SK-N-SH (cell line): ENCODE measurements at regions not wholly inside any gene's neighbourhood (a gene's known extent, or its start where the extent isn't known, plus 50 kb on each side); places are given as distances from the start of the nearest gene placed in this dataset.

Experiments used
- CTCF ChIA-PET: fragments of 300-600, 350-600 bp; formaldehyde crosslinking; extraction: SDS; loops from one replicate; lab custom pipeline; 2021; lab: Yijun Ruan, JAX
- POLR2A ChIA-PET: fragments of 350-600 bp; sonication (Branson Sonifier 250); formaldehyde crosslinking; extraction: SDS; loops from one replicate; lab custom pipeline; 2020; ENCODE audit warnings: antibody characterized with exemption, inconsistent platforms; lab: Yijun Ruan, JAX
- DNase-seq: peaks from one replicate; pipeline ENCODE4 v3.0.0; 2012
- H2AFZ ChIP-seq: fragments of 200-600 bp; sonication (generic); 2 replicates; pipeline ENCODE4 v1.8.1; 2016; ENCODE audit warnings: antibody characterized with exemption, mild to moderate bottlenecking, low read depth
- H3F3A ChIP-seq: fragments of 200-600 bp; sonication (generic); replicated peaks from 2 replicates; pipeline ENCODE3; 2016; ENCODE audit warnings: antibody characterized with exemption, mild to moderate bottlenecking; ENCODE audit not compliant: insufficient read depth
- H3K27ac ChIP-seq, 2 experiments: fragments of 200-500 bp in 1 of 2; fragments of 200-600 bp in 1 of 2; sonication (Bioruptor generic) in 1 of 2; sonication (generic), shearing (Covaris generic) in 1 of 2; 2 replicates each; pipeline versions ENCODE4 v1.5.1 to v1.6.1; 2014 to 2016; ENCODE audit warnings: low read depth in 2 of 2, inconsistent platforms in 1 of 2, low read length in 1 of 2, mild to moderate bottlenecking in 1 of 2, mixed read lengths in 1 of 2
- H3K27me3 ChIP-seq: fragments of 200-600 bp; sonication (generic), shearing (Covaris generic); 2 replicates; pipeline ENCODE4 v1.6.1; 2016; ENCODE audit warnings: mixed run types; ENCODE audit not compliant: insufficient read depth
- H3K36me3 ChIP-seq, 2 experiments: fragments of 200-500 bp in 1 of 2; fragments of 200-600 bp in 1 of 2; sonication (Bioruptor generic) in 1 of 2; sonication (generic) in 1 of 2; replicated peaks in 1 of 2; 2 replicates each; pipeline versions ENCODE3 to v1.5.1; 2014 to 2016; ENCODE audit warnings: low read length in 1 of 2, mild to moderate bottlenecking in 1 of 2; ENCODE audit not compliant: insufficient read depth in 2 of 2, control insufficient read depth in 1 of 2
- H3K4me1 ChIP-seq, 2 experiments: fragments of 200-500 bp in 1 of 2; fragments of 200-600 bp in 1 of 2; sonication (Bioruptor generic) in 1 of 2; sonication (generic), shearing (Covaris generic) in 1 of 2; 2 replicates each; pipeline versions ENCODE4 v1.5.1 to v1.6.1; 2014 to 2016; ENCODE audit warnings: low read depth in 1 of 2, low read length in 1 of 2, mixed run types in 1 of 2; ENCODE audit not compliant: insufficient read depth in 2 of 2, control insufficient read depth in 1 of 2
- H3K4me2 ChIP-seq: fragments of 200-600 bp; sonication (generic), shearing (Covaris generic); 2 replicates; pipeline ENCODE4 v1.6.1; 2017; ENCODE audit warnings: mixed run types
- H3K4me3 ChIP-seq, 2 experiments: fragments of 200-500 bp in 1 of 2; fragments of 200-600 bp in 1 of 2; sonication (Bioruptor generic) in 1 of 2; sonication (generic), shearing (Covaris generic) in 1 of 2; 2 replicates each; pipeline versions ENCODE4 v1.5.1 to v1.8.1; 2014 to 2016; ENCODE audit warnings: low read depth in 2 of 2, inconsistent platforms in 1 of 2, low read length in 1 of 2, mild to moderate bottlenecking in 1 of 2, mixed read lengths in 1 of 2, moderate library complexity in 1 of 2
- H3K79me2 ChIP-seq: fragments of 200-600 bp; sonication (generic); 2 replicates; pipeline ENCODE4 v1.8.1; 2017; ENCODE audit warnings: mild to moderate bottlenecking; ENCODE audit not compliant: insufficient read depth
- H3K9ac ChIP-seq: fragments of 200-600 bp; sonication (generic); 2 replicates; pipeline ENCODE4 v1.6.1; 2017; ENCODE audit warnings: mixed run types
- H3K9me2 ChIP-seq: fragments of 200-600 bp; sonication (generic); 2 replicates; pipeline ENCODE4 v1.6.1; 2017; ENCODE audit warnings: mixed run types
- H3K9me3 ChIP-seq: fragments of 200-600 bp; sonication (generic); 2 replicates; pipeline ENCODE4 v1.6.1; 2017; ENCODE audit warnings: mixed run types, mild to moderate bottlenecking, moderate library complexity
- H4K20me1 ChIP-seq: fragments of 200-600 bp; sonication (generic); 2 replicates; pipeline ENCODE4 v1.6.1; 2017; ENCODE audit warnings: mild to moderate bottlenecking, mixed run types; ENCODE audit not compliant: insufficient read depth
- EP300 ChIP-seq, 2 experiments: IDR thresholded peaks; 2 replicates each; pipeline versions ENCODE4 v1.4.0 to v1.6.1; 2012; ENCODE audit warnings: borderline replicate concordance in 1 of 2, low read depth in 1 of 2, low read length in 1 of 2
- EZH2phosphoT487 ChIP-seq: fragments of 200-600 bp; sonication (generic); IDR thresholded peaks from 2 replicates; pipeline ENCODE4 v1.6.1; 2017; ENCODE audit warnings: low read depth, mixed run types, mild to moderate bottlenecking, antibody characterized with exemption, moderate library complexity, borderline replicate concordance
- FOXJ3 ChIP-seq: sonication (generic); formaldehyde crosslinking; IDR thresholded peaks from 2 replicates; pipeline ENCODE4 v1.5.1; 2020; ENCODE audit warnings: mild to moderate bottlenecking, missing genetic modification reagents
- FOXM1 ChIP-seq: IDR thresholded peaks from 2 replicates; pipeline ENCODE4 v1.4.0; 2012; ENCODE audit warnings: low read depth, mild to moderate bottlenecking
- GATA2 ChIP-seq: sonication (generic); formaldehyde crosslinking; IDR thresholded peaks from 2 replicates; pipeline ENCODE4 v1.5.0; 2020; ENCODE audit warnings: mild to moderate bottlenecking, missing genetic modification reagents
- IRF3 ChIP-seq: fragments of 150-350 bp; IDR thresholded peaks from 2 replicates; pipeline ENCODE4 v1.6.1; 2016; ENCODE audit warnings: mild to moderate bottlenecking, low read depth, low read length
- MXI1 ChIP-seq: IDR thresholded peaks from 2 replicates; pipeline ENCODE4 v1.6.1; 2012; ENCODE audit warnings: mild to moderate bottlenecking, low read depth, low read length, improper control_type of control experiment
- NFIC ChIP-seq: IDR thresholded peaks from 2 replicates; pipeline ENCODE4 v1.4.0; 2012; ENCODE audit warnings: borderline replicate concordance
- NRF1 ChIP-seq: IDR thresholded peaks from 2 replicates; pipeline ENCODE4 v1.6.1; 2012; ENCODE audit warnings: low read depth, mild to moderate bottlenecking, low read length
- PBX3 ChIP-seq: IDR thresholded peaks from 2 replicates; pipeline ENCODE4; 2012
- RAD21 ChIP-seq: IDR thresholded peaks from 2 replicates; pipeline ENCODE4 v1.6.1; 2012; ENCODE audit warnings: mild to moderate bottlenecking, low read length
- REST ChIP-seq: IDR thresholded peaks from 2 replicates; pipeline ENCODE4 v1.6.1; 2012; ENCODE audit warnings: mild to moderate bottlenecking, low read depth, low read length, moderate library complexity
- RXRA ChIP-seq: IDR thresholded peaks from 2 replicates; pipeline ENCODE4 v1.4.0; 2012; ENCODE audit warnings: low read depth, mild to moderate bottlenecking, borderline replicate concordance
- SIN3A ChIP-seq: IDR thresholded peaks from 2 replicates; pipeline ENCODE4 v1.6.1; 2012; ENCODE audit warnings: low read depth, mild to moderate bottlenecking, low read length, moderate library complexity, borderline replicate concordance
- TAF1 ChIP-seq: IDR thresholded peaks from 2 replicates; pipeline ENCODE4 v1.6.1; 2012; ENCODE audit warnings: low read depth, mild to moderate bottlenecking, low read length, moderate library complexity, borderline replicate concordance
- TCF12 ChIP-seq: IDR thresholded peaks from 2 replicates; pipeline ENCODE4 v1.4.0; 2012
- TEAD4 ChIP-seq: IDR thresholded peaks from 2 replicates; pipeline ENCODE4 v1.4.0; 2012; ENCODE audit warnings: mild to moderate bottlenecking, borderline replicate concordance; ENCODE audit not compliant: insufficient read depth
- USF1 ChIP-seq: IDR thresholded peaks from 2 replicates; pipeline ENCODE4 v1.4.0; 2012; ENCODE audit warnings: low read depth, borderline replicate concordance
- USF2 ChIP-seq: fragments of 150-350 bp; IDR thresholded peaks from 2 replicates; pipeline ENCODE4 v1.6.1; 2017; ENCODE audit warnings: antibody characterized with exemption, low read length, low read depth, borderline replicate concordance
- YY1 ChIP-seq: IDR thresholded peaks from 2 replicates; pipeline ENCODE4 v1.4.0; 2012; ENCODE audit warnings: low read depth, mild to moderate bottlenecking
- WGBS: methylation state at CpG from one replicate; pipeline ENCODE4 v1.1.6; 2017; ENCODE audit warnings: low lambda C conversion rate; 5-methylcytosine and 5-hydroxymethylcytosine counted together

- POLR2A ChIA-PET = no interaction called here
- no peak overlapping the region for H2AFZ ChIP-seq
Measured at GRCh38 chr10:63042256-63042655, 90.9 kb upstream of the NRBF2 start.

More at GRCh38 chr10:63042256-63042655, 90.9 kb upstream of the NRBF2 start:
- H3K27ac ChIP-seq = no peak overlapping the region
- H4K20me1 ChIP-seq = no peaks in the 10 kb centered on the region
- no peak overlapping the region for H3K4me3 ChIP-seq
- H3K9me3 ChIP-seq = peaks cover 4% of the 10 kb centered on the region
- no peaks in the 10 kb centered on the region for H3K36me3 ChIP-seq
- CTCF ChIA-PET = interaction anchor here (1.5 kb wide), 1 partner anchor 448 kb away, joined by 3 read pairs; no protein-coding TSS in a partner anchor
- no peak overlapping the region for H3K9ac ChIP-seq
- TF ChIP-seq USF1 (no peak), TAF1 (no peak), YY1 (no peak), TEAD4 (no peak), NFIC (no peak), GATA2 (CRISPR knock-in tag) (no peak), REST (no peak), EP300 (IDR thresholded peaks at IDR 0.05; ENCODE audit: borderline replicate concordance in 1 of 2, low read depth in 1 of 2, low read length in 1 of 2) (no peak), TCF12 (no peak), EZH2phosphoT487 (no peak), NRF1 (no peak), IRF3 (no peak), SIN3A (no peak), FOXM1 (no peak), FOXJ3 (CRISPR knock-in tag) (no peak), RXRA (no peak), RAD21 (no peak), PBX3 (no peak), USF2 (no peak), MXI1 (no peak)
- no peaks in the 10 kb centered on the region for H3K27me3 ChIP-seq
- H3F3A ChIP-seq = no peaks in the 10 kb centered on the region
- no peaks in the 10 kb centered on the region for H3K9me2 ChIP-seq
- no peaks in the 10 kb centered on the region for H3K79me2 ChIP-seq
- no peak overlapping the region for H3K4me2 ChIP-seq
- H3K4me1 ChIP-seq = no peaks in the 10 kb centered on the region; a peak in 1 of 4 replicates
- peak; percentile 21 for DNase-seq
- 24% methylated on average over 4 of the region's 4 CpGs for WGBS
